ENCODE measurements at regions not wholly inside any gene's neighbourhood (a gene's known extent, or its start where the extent isn't known, plus 50 kb on each side); places are given as distances from the start of the nearest gene placed in this dataset.

DNA sequence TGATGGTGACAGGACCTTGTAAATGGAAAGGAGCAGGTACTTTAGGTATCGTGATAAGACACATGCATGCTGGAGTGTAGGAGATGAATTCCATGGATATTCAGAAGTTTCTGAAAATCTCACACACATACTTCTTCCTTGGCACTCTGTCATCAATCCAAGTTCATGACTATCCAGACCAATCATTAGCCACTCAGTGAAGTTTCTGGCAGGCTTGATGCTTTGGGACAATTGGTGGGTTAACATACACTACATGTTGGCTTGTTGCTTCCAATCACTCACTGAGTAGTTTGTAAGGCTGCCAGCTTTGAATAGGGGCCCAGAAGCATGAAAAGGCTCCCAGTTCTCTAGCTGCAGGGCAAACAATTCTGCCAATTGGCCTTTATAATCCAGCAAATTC is 147.6 kb downstream of the CEMIP2 start:
- TF ChIP-seq, protein P1, sequence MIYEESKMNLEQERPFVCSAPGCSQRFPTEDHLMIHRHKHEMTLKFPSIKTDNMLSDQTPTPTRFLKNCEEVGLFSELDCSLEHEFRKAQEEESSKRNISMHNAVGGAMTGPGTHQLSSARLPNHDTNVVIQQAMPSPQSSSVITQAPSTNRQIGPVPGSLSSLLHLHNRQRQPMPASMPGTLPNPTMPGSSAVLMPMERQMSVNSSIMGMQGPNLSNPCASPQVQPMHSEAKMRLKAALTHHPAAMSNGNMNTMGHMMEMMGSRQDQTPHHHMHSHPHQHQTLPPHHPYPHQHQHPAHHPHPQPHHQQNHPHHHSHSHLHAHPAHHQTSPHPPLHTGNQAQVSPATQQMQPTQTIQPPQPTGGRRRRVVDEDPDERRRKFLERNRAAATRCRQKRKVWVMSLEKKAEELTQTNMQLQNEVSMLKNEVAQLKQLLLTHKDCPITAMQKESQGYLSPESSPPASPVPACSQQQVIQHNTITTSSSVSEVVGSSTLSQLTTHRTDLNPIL (CRISPR knock-in tag; IDR thresholded peaks at IDR 0.05; ENCODE audit: low read depth) = no peak
- TF ChIP-seq PATZ1 (CRISPR knock-in tag; IDR thresholded peaks at IDR 0.05; ENCODE audit: borderline replicate concordance) (no peak), ZNF565 (CRISPR knock-in tag; conservative IDR thresholded peaks at IDR 0.05; ENCODE audit: low read depth) (no peak), ZFP30 (CRISPR knock-in tag; IDR thresholded peaks at IDR 0.05) (no peak), CSRNP3 (CRISPR knock-in tag; IDR thresholded peaks at IDR 0.05) (no peak), PPARA (CRISPR knock-in tag; IDR thresholded peaks at IDR 0.05; ENCODE audit: borderline replicate concordance) (no peak), OSR1 (CRISPR knock-in tag; IDR thresholded peaks at IDR 0.05) (no peak), TOX (CRISPR knock-in tag; IDR thresholded peaks at IDR 0.05; ENCODE audit: borderline replicate concordance) (no peak), RARB (CRISPR knock-in tag; IDR thresholded peaks at IDR 0.05) (no peak)
